K562 (cell line): ENCODE measurements at regions not wholly inside any gene's neighbourhood (a gene's known extent, or its start where the extent isn't known, plus 50 kb on each side); places are given as distances from the start of the nearest gene placed in this dataset.

Source experiments
- ATAC-seq: fragments of 200-7000 bp; cut with Tn5 transposase; 3 replicates; pipeline ENCODE4 v1.9.1; 2020; ENCODE audit warnings: moderate library complexity
- BruUV-seq: library from RNA; stranded (reverse); fragments of 400-500 nt; replicated peaks from 2 replicates; lab custom pipeline; 2021; lab: Mats Ljungman, UMichigan
- CTCF ChIA-PET: fragments of 300-600 bp; formaldehyde crosslinking; extraction: SDS; loops from one replicate; lab custom pipeline; 2021; ENCODE audit warnings: low intra/inter-chr PET ratio; lab: Yijun Ruan, JAX
- POLR2A ChIA-PET: fragments of 300-600, 350-650 bp; sonication (Branson Sonifier 250); formaldehyde crosslinking; extraction: SDS; loops from one replicate; lab custom pipeline; 2021; ENCODE audit warnings: antibody characterized with exemption, inconsistent platforms; lab: Yijun Ruan, JAX
- DNase-seq, 4 experiments: peaks; one replicate each; pipeline versions ENCODE4 v3.0.0 to v3.0.0-alpha.2; 2011 to 2018; ENCODE audit warnings: low spot score in 3 of 4, mixed read lengths in 3 of 4; ENCODE audit errors: extremely low read depth in 1 of 4
- FAIRE-seq: peaks from 2 replicates; lab custom pipeline; 2011; peaks lifted over from hg19 to GRCh38; lab: Jason Lieb, UNC
- H2AFZ ChIP-seq: 2 replicates; pipeline ENCODE4 v1.6.0; 2011; ENCODE audit warnings: low read depth, low read length, control low read depth, inconsistent platforms
- H3K27ac ChIP-seq: fragments of 200-600 bp; 3 replicates; pipeline ENCODE4 v1.8.0; 2011; ENCODE audit warnings: low read depth, mild to moderate bottlenecking, control low read depth, inconsistent platforms, low read length, moderate library complexity, mixed read lengths; ENCODE audit errors: extremely low read depth
- H3K27me3 ChIP-seq, 2 experiments: fragments of 300-600 bp in 1 of 2; 2 replicates in 1 of 2; 3 replicates in 1 of 2; pipeline versions ENCODE4 v1.6.0 to v1.8.0; 2011; ENCODE audit warnings: inconsistent platforms in 2 of 2, low read length in 2 of 2, mild to moderate bottlenecking in 1 of 2, mixed read lengths in 1 of 2, moderate library complexity in 1 of 2; ENCODE audit not compliant: control insufficient read depth in 2 of 2, insufficient read depth in 2 of 2
- H3K36me3 ChIP-seq: fragments of 300-600 bp; 3 replicates; pipeline ENCODE4 v1.8.0; 2011; ENCODE audit warnings: mild to moderate bottlenecking, low read length, inconsistent platforms; ENCODE audit not compliant: control insufficient read depth, insufficient read depth
- H3K4me1 ChIP-seq, 2 experiments: fragments of 200-600 bp in 1 of 2; replicated peaks in 1 of 2; 2 replicates in 1 of 2; 3 replicates in 1 of 2; pipeline versions ENCODE4 v1.5.1 to v1.8.0; 2011; ENCODE audit warnings: inconsistent platforms in 2 of 2, low read length in 2 of 2, mild to moderate bottlenecking in 1 of 2, mixed read lengths in 1 of 2, moderate library complexity in 1 of 2; ENCODE audit not compliant: control insufficient read depth in 2 of 2, insufficient read depth in 2 of 2
- H3K4me2 ChIP-seq: 2 replicates; pipeline ENCODE4 v1.6.1; 2011; ENCODE audit warnings: low read length, control low read depth, inconsistent platforms, mixed read lengths; ENCODE audit not compliant: insufficient read depth
- H3K4me3 ChIP-seq: fragments of 200-600 bp; sonication (generic), shearing (Covaris generic); 2 replicates; pipeline ENCODE4 v1.5.1; 2016; ENCODE audit warnings: control low read depth, inconsistent platforms
- H3K79me2 ChIP-seq: fragments of 200-600 bp; 3 replicates; pipeline ENCODE4 v1.8.0; 2011; ENCODE audit warnings: low read length, inconsistent platforms; ENCODE audit not compliant: control insufficient read depth, insufficient read depth
- H3K9ac ChIP-seq, 2 experiments: 2 replicates each; pipeline versions ENCODE4 v1.6.0 to v1.6.1; 2011; ENCODE audit warnings: low read depth in 2 of 2, low read length in 2 of 2, control low read depth in 1 of 2, inconsistent platforms in 1 of 2, mild to moderate bottlenecking in 1 of 2, mixed read lengths in 1 of 2; ENCODE audit not compliant: insufficient read depth in 1 of 2
- H3K9me1 ChIP-seq: one replicate; pipeline ENCODE4 v1.6.0; 2011; ENCODE audit warnings: inconsistent platforms, mild to moderate bottlenecking, low read length, moderate library complexity; ENCODE audit not compliant: control insufficient read depth, insufficient read depth
- H3K9me3 ChIP-seq: replicated peaks from 2 replicates; pipeline ENCODE4 v1.5.1; 2011; ENCODE audit warnings: low read depth, low read length, inconsistent platforms; ENCODE audit not compliant: control insufficient read depth, insufficient read depth
- H4K20me1 ChIP-seq: replicated peaks from 2 replicates; pipeline ENCODE4 v1.6.1; 2011; ENCODE audit warnings: low read length, inconsistent platforms, mixed read lengths; ENCODE audit not compliant: control insufficient read depth, insufficient read depth
- NFE2 ChIP-seq: IDR thresholded peaks from 2 replicates; pipeline ENCODE4 v1.6.1; 2014; ENCODE audit warnings: antibody characterized with exemption, low read depth
- ZBTB1 ChIP-seq: sonication (generic); formaldehyde crosslinking; IDR thresholded peaks from 2 replicates; pipeline ENCODE4 v1.8.1; 2023; ENCODE audit warnings: missing genetic modification reagents, low read depth, mild to moderate bottlenecking, borderline replicate concordance
- ZNF354B ChIP-seq: fragments of 250-450 bp; sonication (Bioruptor Pico); IDR thresholded peaks from 2 replicates; pipeline ENCODE4 v1.4.0; 2020
- WGBS: fragments of 100-300 bp; shearing (Covaris generic); methylation state at CpG from one replicate; pipeline ENCODE4 v1.1.6; 2016; ENCODE audit warnings: low coverage, mixed read lengths; ENCODE audit not compliant: insufficient coverage; ENCODE audit errors: missing lambda C conversion rate; 5-methylcytosine and 5-hydroxymethylcytosine counted together
- in situ Hi-C: fragments of 300-500 bp; cut with MboI; formaldehyde crosslinking; loops from 4 replicates; pipeline ENCODE4 v1.15.0; 2018; ENCODE audit warnings: inconsistent platforms, mixed read lengths
- intact Hi-C: fragments of 100-400 bp; cut with micrococcal nuclease; formaldehyde crosslinking; loops from 2 replicates; pipeline ENCODE4 v1.14.2; 2022
- TF ChIP-seq, protein P1 (sequence below): sonication (generic); formaldehyde crosslinking; IDR thresholded peaks from 2 replicates; pipeline ENCODE4 v1.8.0; 2023; ENCODE audit warnings: missing genetic modification reagents, mild to moderate bottlenecking, borderline replicate concordance
- TF ChIP-seq, protein P2 (sequence below): fragments of 450-650 bp; IDR thresholded peaks from 2 replicates; pipeline ENCODE4 v1.6.1; 2016; ENCODE audit warnings: borderline replicate concordance
- TF ChIP-seq, protein P3 (sequence below): fragments of 200-800 bp; sonication (Bioruptor generic); IDR thresholded peaks from 2 replicates; pipeline ENCODE4 v1.6.1; 2017; ENCODE audit warnings: missing genetic modification characterization, missing compliant biosample characterization
- TF ChIP-seq, protein P4 (sequence below): fragments of 450-650 bp; IDR thresholded peaks from 2 replicates; pipeline ENCODE4 v1.6.1; 2016; ENCODE audit warnings: missing biosample characterization, missing genetic modification characterization

DNA sequence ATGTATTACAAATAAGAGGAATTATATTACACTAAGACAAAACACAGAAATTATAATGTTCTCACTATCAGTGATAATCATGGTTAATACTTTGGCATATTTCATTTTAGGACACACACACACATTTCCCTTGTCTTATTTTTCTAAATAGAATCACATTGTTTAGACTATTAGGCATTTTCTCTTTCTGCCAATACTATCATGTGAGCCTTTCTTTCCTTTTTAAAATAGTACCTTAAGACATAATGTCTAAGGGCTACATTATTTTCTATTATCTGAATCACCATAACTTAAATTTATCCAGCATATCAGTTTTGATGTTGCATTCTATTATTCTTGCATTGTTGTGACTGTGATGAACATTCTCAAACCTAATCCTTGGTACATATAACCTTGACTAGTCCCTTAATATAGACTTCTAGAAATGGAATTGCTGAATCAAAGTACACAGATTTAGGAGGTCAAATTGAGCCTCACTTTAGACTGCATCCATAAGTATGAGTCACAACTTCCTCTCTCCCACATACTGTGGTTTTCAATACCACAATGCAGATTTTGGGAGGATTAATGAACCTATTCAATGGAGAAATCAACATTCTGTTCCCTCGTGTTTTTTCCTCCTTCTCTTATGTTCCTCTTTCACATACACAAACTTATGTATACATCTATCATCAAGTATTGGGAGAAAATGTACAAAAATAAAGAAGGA, 212.6 kb downstream of the MOXD1 start:
- ChIA-PET CTCF (no interaction called here), POLR2A (no interaction called here)
- no peak overlapping the region for H3K27ac ChIP-seq
- no peak for FAIRE-seq
- no peak overlapping the region for H2AFZ ChIP-seq
- no peaks in the 10 kb centered on the region for H3K79me2 ChIP-seq
- no peak for ATAC-seq
- TF ChIP-seq, protein P1, sequence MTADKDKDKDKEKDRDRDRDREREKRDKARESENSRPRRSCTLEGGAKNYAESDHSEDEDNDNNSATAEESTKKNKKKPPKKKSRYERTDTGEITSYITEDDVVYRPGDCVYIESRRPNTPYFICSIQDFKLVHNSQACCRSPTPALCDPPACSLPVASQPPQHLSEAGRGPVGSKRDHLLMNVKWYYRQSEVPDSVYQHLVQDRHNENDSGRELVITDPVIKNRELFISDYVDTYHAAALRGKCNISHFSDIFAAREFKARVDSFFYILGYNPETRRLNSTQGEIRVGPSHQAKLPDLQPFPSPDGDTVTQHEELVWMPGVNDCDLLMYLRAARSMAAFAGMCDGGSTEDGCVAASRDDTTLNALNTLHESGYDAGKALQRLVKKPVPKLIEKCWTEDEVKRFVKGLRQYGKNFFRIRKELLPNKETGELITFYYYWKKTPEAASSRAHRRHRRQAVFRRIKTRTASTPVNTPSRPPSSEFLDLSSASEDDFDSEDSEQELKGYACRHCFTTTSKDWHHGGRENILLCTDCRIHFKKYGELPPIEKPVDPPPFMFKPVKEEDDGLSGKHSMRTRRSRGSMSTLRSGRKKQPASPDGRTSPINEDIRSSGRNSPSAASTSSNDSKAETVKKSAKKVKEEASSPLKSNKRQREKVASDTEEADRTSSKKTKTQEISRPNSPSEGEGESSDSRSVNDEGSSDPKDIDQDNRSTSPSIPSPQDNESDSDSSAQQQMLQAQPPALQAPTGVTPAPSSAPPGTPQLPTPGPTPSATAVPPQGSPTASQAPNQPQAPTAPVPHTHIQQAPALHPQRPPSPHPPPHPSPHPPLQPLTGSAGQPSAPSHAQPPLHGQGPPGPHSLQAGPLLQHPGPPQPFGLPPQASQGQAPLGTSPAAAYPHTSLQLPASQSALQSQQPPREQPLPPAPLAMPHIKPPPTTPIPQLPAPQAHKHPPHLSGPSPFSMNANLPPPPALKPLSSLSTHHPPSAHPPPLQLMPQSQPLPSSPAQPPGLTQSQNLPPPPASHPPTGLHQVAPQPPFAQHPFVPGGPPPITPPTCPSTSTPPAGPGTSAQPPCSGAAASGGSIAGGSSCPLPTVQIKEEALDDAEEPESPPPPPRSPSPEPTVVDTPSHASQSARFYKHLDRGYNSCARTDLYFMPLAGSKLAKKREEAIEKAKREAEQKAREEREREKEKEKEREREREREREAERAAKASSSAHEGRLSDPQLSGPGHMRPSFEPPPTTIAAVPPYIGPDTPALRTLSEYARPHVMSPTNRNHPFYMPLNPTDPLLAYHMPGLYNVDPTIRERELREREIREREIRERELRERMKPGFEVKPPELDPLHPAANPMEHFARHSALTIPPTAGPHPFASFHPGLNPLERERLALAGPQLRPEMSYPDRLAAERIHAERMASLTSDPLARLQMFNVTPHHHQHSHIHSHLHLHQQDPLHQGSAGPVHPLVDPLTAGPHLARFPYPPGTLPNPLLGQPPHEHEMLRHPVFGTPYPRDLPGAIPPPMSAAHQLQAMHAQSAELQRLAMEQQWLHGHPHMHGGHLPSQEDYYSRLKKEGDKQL, result no peak
- TF ChIP-seq, protein P2, sequence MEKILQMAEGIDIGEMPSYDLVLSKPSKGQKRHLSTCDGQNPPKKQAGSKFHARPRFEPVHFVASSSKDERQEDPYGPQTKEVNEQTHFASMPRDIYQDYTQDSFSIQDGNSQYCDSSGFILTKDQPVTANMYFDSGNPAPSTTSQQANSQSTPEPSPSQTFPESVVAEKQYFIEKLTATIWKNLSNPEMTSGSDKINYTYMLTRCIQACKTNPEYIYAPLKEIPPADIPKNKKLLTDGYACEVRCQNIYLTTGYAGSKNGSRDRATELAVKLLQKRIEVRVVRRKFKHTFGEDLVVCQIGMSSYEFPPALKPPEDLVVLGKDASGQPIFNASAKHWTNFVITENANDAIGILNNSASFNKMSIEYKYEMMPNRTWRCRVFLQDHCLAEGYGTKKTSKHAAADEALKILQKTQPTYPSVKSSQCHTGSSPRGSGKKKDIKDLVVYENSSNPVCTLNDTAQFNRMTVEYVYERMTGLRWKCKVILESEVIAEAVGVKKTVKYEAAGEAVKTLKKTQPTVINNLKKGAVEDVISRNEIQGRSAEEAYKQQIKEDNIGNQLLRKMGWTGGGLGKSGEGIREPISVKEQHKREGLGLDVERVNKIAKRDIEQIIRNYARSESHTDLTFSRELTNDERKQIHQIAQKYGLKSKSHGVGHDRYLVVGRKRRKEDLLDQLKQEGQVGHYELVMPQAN, result no peak
- TF ChIP-seq, protein P3, sequence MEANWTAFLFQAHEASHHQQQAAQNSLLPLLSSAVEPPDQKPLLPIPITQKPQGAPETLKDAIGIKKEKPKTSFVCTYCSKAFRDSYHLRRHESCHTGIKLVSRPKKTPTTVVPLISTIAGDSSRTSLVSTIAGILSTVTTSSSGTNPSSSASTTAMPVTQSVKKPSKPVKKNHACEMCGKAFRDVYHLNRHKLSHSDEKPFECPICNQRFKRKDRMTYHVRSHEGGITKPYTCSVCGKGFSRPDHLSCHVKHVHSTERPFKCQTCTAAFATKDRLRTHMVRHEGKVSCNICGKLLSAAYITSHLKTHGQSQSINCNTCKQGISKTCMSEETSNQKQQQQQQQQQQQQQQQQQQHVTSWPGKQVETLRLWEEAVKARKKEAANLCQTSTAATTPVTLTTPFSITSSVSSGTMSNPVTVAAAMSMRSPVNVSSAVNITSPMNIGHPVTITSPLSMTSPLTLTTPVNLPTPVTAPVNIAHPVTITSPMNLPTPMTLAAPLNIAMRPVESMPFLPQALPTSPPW (CRISPR knock-in tag), result no peak
- TF ChIP-seq ZNF354B (CRISPR knock-in tag), result no peak
- TF ChIP-seq ZBTB1 (CRISPR knock-in tag), result no peak
- TF ChIP-seq NFE2, result no peak
- TF ChIP-seq, protein P4, sequence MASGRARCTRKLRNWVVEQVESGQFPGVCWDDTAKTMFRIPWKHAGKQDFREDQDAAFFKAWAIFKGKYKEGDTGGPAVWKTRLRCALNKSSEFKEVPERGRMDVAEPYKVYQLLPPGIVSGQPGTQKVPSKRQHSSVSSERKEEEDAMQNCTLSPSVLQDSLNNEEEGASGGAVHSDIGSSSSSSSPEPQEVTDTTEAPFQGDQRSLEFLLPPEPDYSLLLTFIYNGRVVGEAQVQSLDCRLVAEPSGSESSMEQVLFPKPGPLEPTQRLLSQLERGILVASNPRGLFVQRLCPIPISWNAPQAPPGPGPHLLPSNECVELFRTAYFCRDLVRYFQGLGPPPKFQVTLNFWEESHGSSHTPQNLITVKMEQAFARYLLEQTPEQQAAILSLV, result no peak
- H4K20me1 ChIP-seq, result no peaks in the 10 kb centered on the region
- no peak overlapping the region for H3K4me2 ChIP-seq
- no peaks in the 10 kb centered on the region for H3K36me3 ChIP-seq
- no peaks in the 10 kb centered on the region; the same call in 1 of the 2 replicates for H3K9me3 ChIP-seq
- H3K9ac ChIP-seq, result no peak overlapping the region
- BruUV-seq, result no TSS peak
- intact Hi-C loops (no loop called here), in situ Hi-C loops (no loop called here)
- WGBS, result 0% methylated on average over 1 of the region's 1 CpG
- no peaks in the 10 kb centered on the region for H3K4me1 ChIP-seq
- no peak overlapping the region for H3K4me3 ChIP-seq
- no peaks in the 10 kb centered on the region for H3K9me1 ChIP-seq
- H3K27me3 ChIP-seq, result no peaks in the 10 kb centered on the region
- DNase-seq, result no peak
